Stimulated activated CD4-positive, alpha-beta T cell treated with anti-CD3 and anti-CD28 coated beads, Interleukin-1b, Interleukin-23, amount 100 ng/mL, for 1 hour (primary cell): ENCODE measurements at regions not wholly inside any gene's neighbourhood (a gene's known extent, or its start where the extent isn't known, plus 50 kb on each side); places are given as distances from the start of the nearest gene placed in this dataset.

Source experiments
- DNase-seq, 2 donors: peaks; one replicate each; pipeline ENCODE4 v3.0.0-alpha.2; 2020; ENCODE audit warnings: low read depth in 2 of 2

- no peak for DNase-seq
Observed at GRCh38 chr1:110816945-110817344, 56.0 kb upstream of the CD53 start.

GRCh38 chr1:110811529-110811928 is 61.4 kb upstream of the CD53 start:
- no peak for DNase-seq

- no peak for DNase-seq
Observed at GRCh38 chr1:110800079-110800478, 72.9 kb upstream of the CD53 start.

- no peak for DNase-seq
Observed at GRCh38 chr1:110798691-110799256, 74.2 kb upstream of the CD53 start.

- no peak for DNase-seq
Observed at GRCh38 chr1:110788673-110789072, 84.3 kb upstream of the CD53 start.

GRCh38 chr1:110787328-110788071 is 85.4 kb upstream of the CD53 start:
- DNase-seq, result no peak

- no peak for DNase-seq
Observed at GRCh38 chr1:110786802-110787327, 86.1 kb upstream of the CD53 start.

GRCh38 chr1:110785612-110786011 is 87.3 kb upstream of the CD53 start:
- DNase-seq, result no peak

GRCh38 chr1:110785055-110785454 is 87.9 kb upstream of the CD53 start:
- no peak for DNase-seq

- no peak for DNase-seq
Observed at GRCh38 chr1:110783292-110783918, 89.5 kb upstream of the CD53 start.

GRCh38 chr1:110781525-110781924 is 91.4 kb upstream of the CD53 start:
- no peak for DNase-seq

- DNase-seq, result peak; percentile 42 to 52
Observed at GRCh38 chr1:110780600-110781484, 92.1 kb upstream of the CD53 start.

- no peak for DNase-seq
Observed at GRCh38 chr1:110779636-110780035, 93.3 kb upstream of the CD53 start.

GRCh38 chr1:110778821-110779220 is 94.1 kb upstream of the CD53 start:
- no peak for DNase-seq

GRCh38 chr1:110777228-110777627 is 95.7 kb upstream of the CD53 start:
- DNase-seq, result no peak

- no peak for DNase-seq
Observed at GRCh38 chr1:110774398-110774797, 98.5 kb upstream of the CD53 start.

GRCh38 chr1:110773813-110774212 is 99.1 kb upstream of the KCNA3 start:
- DNase-seq, result no peak

- DNase-seq, result no peak
Observed at GRCh38 chr1:110771245-110772022, 96.7 kb upstream of the KCNA3 start.

GRCh38 chr1:110770832-110771231 is 96.1 kb upstream of the KCNA3 start:
- no peak for DNase-seq

GRCh38 chr1:110768605-110769004 is 93.9 kb upstream of the KCNA3 start:
- DNase-seq, result no peak

GRCh38 chr1:110766336-110766647 is 91.6 kb upstream of the KCNA3 start:
- no peak for DNase-seq
